Lung microvascular endothelial cell (primary cell): ENCODE measurements at regions not wholly inside any gene's neighbourhood (a gene's known extent, or its start where the extent isn't known, plus 50 kb on each side); places are given as distances from the start of the nearest gene placed in this dataset.
"Not testable (repeated sequence)": the region's sequence is repeated elsewhere in the genome, so short reads cannot be mapped to it uniquely, and the experiment has no call there.

ENCODE experiments used
- DNase-seq, 2 donors: peaks; one replicate each; pipeline versions ENCODE4 v3.0.0 to v3.0.0-alpha.2; 2010; ENCODE audit warnings: low read depth in 2 of 2

DNA sequence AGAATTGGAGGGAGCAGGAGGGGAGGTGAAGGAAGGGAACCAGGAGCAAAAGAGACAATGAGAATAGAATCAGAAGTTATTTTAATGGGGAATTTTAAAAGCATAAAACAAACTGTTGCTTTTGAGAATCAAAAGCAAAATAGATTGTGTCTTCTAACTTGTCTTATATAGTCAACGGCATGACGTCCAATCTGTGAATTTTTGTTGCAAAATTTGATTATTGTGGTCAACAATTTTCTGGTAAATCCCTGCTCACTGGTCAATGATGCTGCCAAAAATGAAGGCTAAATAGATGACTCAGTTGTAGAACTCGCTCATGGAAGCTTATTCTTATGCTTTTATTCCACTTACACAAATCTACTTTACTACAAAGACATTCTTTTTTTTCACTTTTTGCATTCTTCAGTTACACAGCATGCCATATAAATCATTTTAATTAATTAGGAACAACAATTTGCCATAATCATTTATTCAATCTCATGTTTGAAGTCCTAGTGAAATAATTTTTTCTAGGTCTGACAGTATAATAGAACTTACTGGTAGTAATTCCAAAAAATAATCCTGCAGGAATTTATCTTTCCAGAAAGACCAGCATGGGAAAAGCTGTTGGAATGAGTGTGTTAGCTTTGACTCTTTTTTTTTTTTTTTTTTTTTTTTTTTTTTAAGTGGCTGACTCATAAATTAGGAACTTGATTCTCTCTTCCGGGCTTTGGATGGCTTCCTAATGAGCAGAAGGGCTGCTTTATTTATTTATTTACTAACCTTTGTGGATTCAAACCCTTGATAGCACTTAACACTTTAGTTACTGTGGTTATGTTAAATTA, 256.9 kb downstream of the SPRY2 start:
- DNase-seq: peak; percentile 62 to 77

- peak; percentile 41 to 42 for DNase-seq
Observed at GRCh38 chr13:80083081-80083852, 257.7 kb downstream of the SPRY2 start.

DNA sequence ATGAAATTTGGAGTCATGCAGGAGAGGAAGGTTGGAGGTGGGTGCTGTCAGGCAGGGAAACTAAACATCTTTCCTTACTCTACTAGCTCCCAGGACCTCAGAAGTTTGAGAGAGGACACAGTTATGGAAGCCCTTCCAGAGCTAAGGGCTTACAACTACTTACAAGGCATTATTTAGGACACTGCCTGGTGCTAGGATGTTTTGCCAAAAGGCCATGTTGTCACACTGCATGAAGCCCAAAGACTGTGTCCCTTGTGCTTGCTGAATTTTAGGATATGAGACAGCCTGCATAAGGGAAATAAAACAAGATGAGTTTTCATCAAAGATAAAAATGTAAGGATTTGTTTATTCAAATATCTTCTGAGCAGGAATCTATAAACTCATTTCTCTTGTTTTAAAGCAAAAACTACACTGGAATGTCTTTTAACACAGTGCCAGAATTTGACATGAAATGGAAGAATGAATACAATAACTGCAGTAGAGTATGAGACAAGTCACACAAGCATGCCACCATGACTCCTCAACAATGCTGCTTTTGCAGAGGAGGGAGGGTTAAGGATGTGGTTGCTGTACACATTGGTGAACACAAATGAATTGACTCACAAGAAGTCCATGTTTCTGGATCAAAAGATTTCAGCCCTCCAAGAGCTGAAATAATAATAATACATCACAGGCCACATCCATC, 258.4 kb downstream of the SPRY2 start:
- peak in 1 of 2 donors; percentile 48 for DNase-seq

- no peak for DNase-seq
Observed at GRCh38 chr13:80074811-80075210, 266.1 kb downstream of the SPRY2 start.

DNA sequence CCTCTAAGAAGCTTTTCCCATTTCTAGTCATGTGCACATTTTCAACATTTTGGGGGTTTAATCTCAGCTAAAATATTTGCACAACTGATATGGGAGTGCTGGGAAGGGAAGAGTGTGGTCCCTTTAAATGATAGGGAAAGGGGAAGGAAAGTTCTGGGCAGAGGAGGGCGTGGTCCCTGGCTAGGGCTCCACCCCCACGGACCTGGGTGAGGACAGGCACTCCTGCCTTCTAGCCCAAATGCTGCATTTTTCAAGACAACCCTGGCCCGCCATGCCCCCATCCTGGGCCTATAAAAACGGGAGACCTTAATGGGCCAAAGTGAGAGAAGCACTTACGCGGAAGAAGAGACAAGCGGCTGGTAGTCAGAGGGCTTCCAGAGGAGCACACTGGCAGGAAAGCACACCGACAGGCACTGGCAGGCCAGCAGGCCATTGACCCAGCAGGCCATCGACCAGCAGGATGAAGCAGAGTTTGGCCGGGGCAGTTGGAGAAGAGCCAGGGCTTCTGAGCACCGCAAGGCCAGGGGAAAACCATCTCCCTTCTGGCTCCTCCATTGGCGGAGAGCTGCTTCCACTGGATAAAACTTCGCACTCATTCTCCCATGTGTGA, 266.7 kb downstream of the SPRY2 start:
- DNase-seq: peak in 1 of 2 donors; percentile 20

GRCh38 chr13:80072231-80072630, 268.7 kb downstream of the SPRY2 start:
- no peak for DNase-seq

DNA sequence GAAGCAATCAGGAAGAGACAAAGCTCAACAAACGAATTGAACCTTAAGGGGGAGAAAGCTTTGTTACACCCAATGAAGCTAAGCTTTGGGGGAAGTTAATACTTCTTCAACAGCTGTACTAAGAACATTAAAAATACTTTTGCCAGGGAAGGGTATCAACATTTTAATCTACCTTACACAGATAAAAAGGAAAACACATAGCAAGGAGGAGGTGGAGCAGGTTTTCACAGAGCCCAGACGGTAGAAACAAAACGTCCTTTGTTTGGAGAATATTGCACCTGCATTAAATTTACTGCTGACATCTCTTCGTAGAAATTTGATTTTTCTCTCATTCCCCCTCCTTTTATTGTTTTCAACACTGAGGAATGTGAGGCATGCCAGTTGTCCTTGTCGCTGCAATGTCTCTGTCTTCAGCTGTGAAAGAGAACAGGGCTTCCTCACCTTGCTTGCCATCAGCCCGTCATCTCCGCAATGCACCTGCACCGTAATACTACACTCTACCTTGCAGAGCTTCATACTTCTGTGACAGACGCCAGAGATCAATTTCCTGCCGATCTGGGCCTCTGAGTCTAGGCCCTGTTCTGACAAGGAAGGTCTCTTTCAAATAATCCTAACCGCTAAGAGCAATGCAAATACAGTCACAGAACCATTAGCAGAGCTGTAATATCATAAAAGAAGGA, 270.8 kb downstream of the SPRY2 start:
- no peak for DNase-seq

- DNase-seq: no peak
Observed at GRCh38 chr13:80069374-80069773, 271.6 kb downstream of the SPRY2 start.

DNA sequence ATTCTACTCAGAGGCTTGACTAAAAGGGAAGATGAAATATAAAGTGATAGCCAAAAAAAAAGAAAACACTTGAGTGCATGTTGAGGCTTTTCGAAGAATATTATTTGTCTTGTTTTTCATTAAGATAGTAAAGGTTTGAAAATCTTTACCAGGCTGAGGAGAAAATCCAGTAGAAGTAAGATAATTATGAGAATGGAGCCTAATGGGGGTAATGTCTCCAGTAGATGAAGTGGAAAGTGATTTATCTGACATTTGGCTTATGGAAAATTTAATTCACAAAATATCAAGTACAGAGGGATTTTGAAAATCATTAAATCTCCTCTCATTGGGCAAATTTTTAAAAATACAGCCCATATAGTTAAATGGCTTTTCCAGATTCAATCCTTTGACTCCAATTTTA, 274.9 kb downstream of the SPRY2 start:
- DNase-seq: no peak

GRCh38 chr13:80062416-80062815, 278.5 kb downstream of the SPRY2 start:
- DNase-seq: not testable (repeated sequence)

GRCh38 chr13:80059789-80060188, 281.1 kb downstream of the SPRY2 start:
- DNase-seq: no peak

- DNase-seq: no peak
Observed at GRCh38 chr13:80058626-80059025, 282.3 kb downstream of the SPRY2 start.

DNA sequence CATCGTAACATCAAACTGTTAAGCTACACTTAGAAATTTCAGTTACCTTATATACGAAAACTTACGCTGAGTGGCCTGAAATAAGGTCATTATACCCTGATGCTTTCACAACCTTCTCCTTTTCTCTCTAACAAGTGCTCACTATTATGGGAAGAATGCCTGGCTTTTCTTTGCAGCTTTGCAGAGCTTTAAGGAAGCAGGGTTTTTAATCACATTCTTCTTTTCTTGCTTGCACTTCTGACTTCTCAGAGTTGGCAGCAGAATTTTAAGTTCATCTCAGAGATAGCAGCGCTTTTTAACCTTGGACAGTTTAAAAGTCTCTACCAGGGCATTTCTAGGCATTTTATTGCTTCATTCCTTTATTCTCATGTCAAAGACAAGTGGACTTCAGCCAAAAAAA, 285.1 kb downstream of the SPRY2 start:
- DNase-seq: no peak

DNA sequence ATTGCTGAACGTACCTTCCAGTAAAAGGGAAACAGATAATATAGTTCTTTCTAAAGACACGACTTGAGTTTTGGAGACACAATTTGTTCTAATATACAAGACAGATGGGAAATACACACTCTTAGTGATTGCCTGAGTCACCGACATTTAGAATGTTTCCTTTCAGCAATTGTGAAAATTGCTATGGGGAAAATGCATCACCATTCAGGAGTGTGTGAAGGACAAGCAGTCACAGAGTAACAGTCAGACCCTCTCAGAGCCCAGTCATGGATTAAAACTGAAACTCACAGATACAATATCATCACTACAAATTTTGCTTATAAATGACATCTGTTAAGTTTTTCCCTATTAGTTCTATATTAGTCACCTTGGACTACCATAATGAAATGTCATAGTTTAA, 286.1 kb downstream of the SPRY2 start:
- DNase-seq: peak in 1 of 2 donors; percentile 63

DNA sequence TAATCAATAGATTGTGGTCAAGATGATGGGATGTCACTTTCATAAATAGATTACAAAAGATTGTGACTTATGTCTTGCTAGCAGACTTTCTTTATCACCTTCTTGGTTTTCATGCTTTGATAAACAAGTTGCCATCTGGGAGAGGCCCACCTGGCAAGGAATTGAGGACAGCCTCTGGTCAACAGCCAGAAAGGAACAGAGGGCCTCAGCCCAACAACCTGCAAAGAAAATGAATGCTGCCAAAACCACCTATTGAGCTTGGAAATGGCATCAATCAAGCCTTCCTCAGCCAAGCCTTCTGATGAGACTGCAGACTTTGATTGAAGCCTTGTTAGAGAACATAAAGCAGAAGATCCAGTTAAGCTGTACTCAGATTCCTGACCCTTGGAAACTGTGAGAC, 288.6 kb downstream of the SPRY2 start:
- no peak for DNase-seq

DNA sequence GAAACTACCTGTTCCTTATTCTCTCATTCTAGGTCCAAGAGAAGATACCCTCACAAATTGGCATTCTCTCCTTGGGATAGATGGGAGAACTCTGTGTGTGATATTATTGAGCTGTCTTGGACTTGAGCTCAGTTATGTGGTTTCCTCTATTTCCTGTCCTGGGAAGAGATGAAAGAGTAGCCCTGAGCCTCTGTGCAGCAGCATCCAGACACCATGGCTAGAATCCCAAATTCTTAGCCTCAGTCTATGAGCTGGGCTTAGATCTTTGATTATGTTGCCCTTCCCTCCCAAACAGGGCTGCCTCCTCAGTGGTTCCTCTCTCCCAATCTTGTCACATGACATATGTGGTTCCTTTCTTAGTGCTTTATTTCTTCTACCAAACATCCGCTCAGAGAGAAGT, 290.7 kb downstream of the SPRY2 start:
- peak in 1 of 2 donors; percentile 69 for DNase-seq

GRCh38 chr13:80048802-80049201, 292.1 kb downstream of the SPRY2 start:
- peak; percentile 87 to 98 for DNase-seq

GRCh38 chr13:80048030-80048429, 292.9 kb downstream of the SPRY2 start:
- no peak for DNase-seq

DNA sequence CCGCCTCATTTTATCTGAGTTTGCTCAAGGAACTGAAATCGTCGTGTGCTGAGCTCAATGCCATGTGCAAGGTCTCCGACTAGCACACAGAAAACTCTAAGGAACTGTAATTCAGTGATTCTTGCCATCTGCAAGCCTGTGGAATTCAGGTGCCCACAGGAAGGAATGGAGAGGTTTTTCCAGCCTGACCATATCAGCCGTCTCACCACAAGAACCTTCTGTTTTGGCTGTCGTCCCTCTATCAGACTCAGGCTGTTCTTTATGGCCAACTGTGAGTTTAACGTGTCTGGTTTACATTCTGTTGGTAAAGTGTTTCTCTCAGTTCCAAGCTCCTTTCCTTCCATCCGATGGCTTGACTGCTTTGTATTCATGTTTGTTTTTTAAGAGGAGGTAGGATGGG, 293.5 kb downstream of the SPRY2 start:
- DNase-seq: no peak

DNA sequence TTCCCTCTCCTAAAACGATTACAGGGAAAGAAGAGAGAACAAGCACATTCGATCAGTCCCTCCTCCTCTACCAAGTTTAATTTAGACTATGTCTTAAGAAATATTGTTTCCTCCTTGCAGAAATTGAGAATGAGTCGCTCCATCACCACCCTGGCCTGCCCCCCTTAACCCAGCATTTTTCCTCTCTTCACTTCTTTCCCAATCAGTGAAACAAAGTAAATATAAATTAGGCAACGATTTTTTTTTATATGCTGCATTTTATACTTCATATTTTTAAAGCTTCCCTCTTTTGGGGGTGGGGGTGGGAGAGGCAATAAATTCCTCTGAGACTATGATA, 300.0 kb downstream of the SPRY2 start:
- no peak for DNase-seq
